H1 (cell line): ENCODE measurements at regions not wholly inside any gene's neighbourhood (a gene's known extent, or its start where the extent isn't known, plus 50 kb on each side); places are given as distances from the start of the nearest gene placed in this dataset.

Source experiments
- CTCF ChIA-PET: fragments of 300-600 bp; sonication (Branson Sonifier 250); formaldehyde crosslinking; loops from one replicate; lab custom pipeline; 2021; ENCODE audit not compliant: partially characterized antibody; lab: Charles Lee
- POLR2A ChIA-PET: fragments of 300-600 bp; sonication (Branson Sonifier 250); formaldehyde crosslinking; loops from one replicate; lab custom pipeline; 2021; ENCODE audit warnings: inconsistent platforms; ENCODE audit not compliant: partially characterized antibody; lab: Charles Lee
- DNase-seq, 2 experiments: peaks; one replicate each; pipeline versions ENCODE4 v3.0.0 to v3.0.0-alpha.2; 2010 to 2022; ENCODE audit warnings: low spot score in 2 of 2, low read depth in 1 of 2, mixed read lengths in 1 of 2
- FAIRE-seq: peaks from 2 replicates; lab custom pipeline; 2011; peaks lifted over from hg19 to GRCh38; lab: Jason Lieb, UNC
- H2AFZ ChIP-seq: 2 replicates; pipeline ENCODE4 v1.8.1; 2012; ENCODE audit warnings: low read length, inconsistent platforms
- H2AK5ac ChIP-seq: 2 replicates; pipeline ENCODE4 v1.6.1; 2013; ENCODE audit warnings: low read depth, low read length
- H2BK120ac ChIP-seq: replicated peaks from 2 replicates; pipeline ENCODE3; 2013; ENCODE audit warnings: low read depth, low read length, inconsistent platforms
- H2BK12ac ChIP-seq: 2 replicates; pipeline ENCODE4 v1.6.1; 2013; ENCODE audit warnings: low read depth, low read length
- H2BK15ac ChIP-seq: 2 replicates; pipeline ENCODE4 v1.6.1; 2013; ENCODE audit warnings: low read length
- H2BK20ac ChIP-seq: 2 replicates; pipeline ENCODE4 v1.6.1; 2013; ENCODE audit warnings: low read length
- H2BK5ac ChIP-seq: 2 replicates; pipeline ENCODE4 v1.6.1; 2013; ENCODE audit warnings: low read depth, low read length
- H3K14ac ChIP-seq: 2 replicates; pipeline ENCODE4 v1.6.1; 2013; ENCODE audit warnings: inconsistent platforms; ENCODE audit not compliant: insufficient read length
- H3K18ac ChIP-seq: 2 replicates; pipeline ENCODE4 v1.6.1; 2013; ENCODE audit warnings: low read length; ENCODE audit errors: extremely low read depth
- H3K23ac ChIP-seq: 2 replicates; pipeline ENCODE4 v1.6.1; 2013; ENCODE audit warnings: inconsistent platforms; ENCODE audit not compliant: insufficient read length
- H3K23me2 ChIP-seq: 2 replicates; pipeline ENCODE4 v1.6.1; 2013; ENCODE audit warnings: low read depth, low read length
- H3K27ac ChIP-seq: 2 replicates; pipeline ENCODE4 v1.6.1; 2011; ENCODE audit warnings: low read depth, low read length, inconsistent platforms
- H3K27me3 ChIP-seq, 4 experiments: replicated peaks in 1 of 4; 1 replicate in 1 of 4; 2 replicates in 3 of 4; pipeline versions ENCODE4 v1.6.1 to v1.8.1; 2011 to 2013; ENCODE audit warnings: low read length in 3 of 4, mild to moderate bottlenecking in 3 of 4, inconsistent platforms in 2 of 4, mixed read lengths in 2 of 4, moderate library complexity in 1 of 4; ENCODE audit not compliant: control insufficient read depth in 3 of 4, insufficient read depth in 3 of 4; ENCODE audit errors: extremely low read depth in 1 of 4
- H3K36me3 ChIP-seq, 4 experiments: 2 replicates each; pipeline versions ENCODE4 v1.6.1 to v1.8.1; 2011 to 2013; ENCODE audit warnings: mild to moderate bottlenecking in 4 of 4, low read length in 3 of 4, moderate library complexity in 2 of 4, control low read depth in 1 of 4, inconsistent platforms in 1 of 4; ENCODE audit not compliant: insufficient read depth in 4 of 4, control insufficient read depth in 2 of 4
- H3K4ac ChIP-seq: replicated peaks from 2 replicates; pipeline ENCODE3; 2013; ENCODE audit warnings: low read length, low read depth, mixed read lengths, inconsistent platforms; ENCODE audit not compliant: insufficient read length
- H3K4me1 ChIP-seq, 4 experiments: replicated peaks in 1 of 4; 1 replicate in 1 of 4; 2 replicates in 3 of 4; pipeline versions ENCODE4 v1.6.1 to v1.8.1; 2011 to 2013; ENCODE audit warnings: low read length in 3 of 4, inconsistent platforms in 2 of 4, mixed read lengths in 1 of 4; ENCODE audit not compliant: insufficient read depth in 4 of 4, control insufficient read depth in 3 of 4
- H3K4me2 ChIP-seq, 2 experiments: 2 replicates each; pipeline versions ENCODE4 v1.6.1 to v1.8.1; 2011 to 2013; ENCODE audit warnings: low read depth in 2 of 2, low read length in 2 of 2, control low read depth in 1 of 2, inconsistent platforms in 1 of 2, mild to moderate bottlenecking in 1 of 2; ENCODE audit not compliant: insufficient read depth in 1 of 2
- H3K4me3 ChIP-seq, 4 experiments: fragments of 200-600, 300-600 bp in 1 of 4; sonication (generic), shearing (Covaris generic), sonication (Bioruptor Twin) in 1 of 4; 2 replicates each; pipeline versions ENCODE4 v1.5.1 to v1.8.1; 2011 to 2016; ENCODE audit warnings: low read length in 4 of 4, low read depth in 3 of 4, control low read depth in 2 of 4, inconsistent platforms in 2 of 4, mild to moderate bottlenecking in 2 of 4, mixed read lengths in 1 of 4, moderate library complexity in 1 of 4; ENCODE audit not compliant: insufficient read depth in 2 of 4; ENCODE audit errors: extremely low read depth in 1 of 4
- H3K56ac ChIP-seq: replicated peaks from 2 replicates; pipeline ENCODE3; 2013; ENCODE audit warnings: low read depth, mild to moderate bottlenecking, mixed read lengths, low read length, inconsistent platforms; ENCODE audit not compliant: insufficient read length
- H3K79me1 ChIP-seq: 2 replicates; pipeline ENCODE4 v1.6.1; 2013; ENCODE audit warnings: low read depth, low read length, control low read depth
- H3K79me2 ChIP-seq, 2 experiments: 2 replicates each; pipeline versions ENCODE4 v1.6.1 to v1.8.1; 2012 to 2013; ENCODE audit warnings: low read length in 2 of 2, mild to moderate bottlenecking in 2 of 2, inconsistent platforms in 1 of 2; ENCODE audit not compliant: insufficient read depth in 2 of 2, control insufficient read depth in 1 of 2
- H3K9ac ChIP-seq, 4 experiments: replicated peaks in 1 of 4; 1 replicate in 1 of 4; 2 replicates in 3 of 4; pipeline versions ENCODE4 v1.6.1 to v1.8.1; 2011 to 2013; ENCODE audit warnings: low read depth in 3 of 4, low read length in 3 of 4, control low read depth in 2 of 4, mild to moderate bottlenecking in 2 of 4, moderate library complexity in 2 of 4, inconsistent platforms in 1 of 4; ENCODE audit errors: extremely low read depth in 1 of 4
- H3K9me3 ChIP-seq, 2 experiments: 2 replicates each; pipeline versions ENCODE4 v1.6.1 to v1.8.1; 2012 to 2013; ENCODE audit warnings: mild to moderate bottlenecking in 2 of 2, moderate library complexity in 2 of 2, control low read depth in 1 of 2, inconsistent platforms in 1 of 2, low read depth in 1 of 2, low read length in 1 of 2, mixed read lengths in 1 of 2; ENCODE audit not compliant: insufficient read depth in 2 of 2
- H4K20me1 ChIP-seq, 2 experiments: replicated peaks in 1 of 2; 2 replicates each; pipeline versions ENCODE3 to v1.8.1; 2011 to 2013; ENCODE audit warnings: inconsistent platforms in 2 of 2, low read length in 2 of 2, mild to moderate bottlenecking in 1 of 2; ENCODE audit not compliant: insufficient read depth in 2 of 2, control insufficient read depth in 1 of 2
- H4K5ac ChIP-seq: 2 replicates; pipeline ENCODE4 v1.6.1; 2013; ENCODE audit warnings: low read length, low read depth, mixed read lengths, inconsistent platforms; ENCODE audit not compliant: insufficient read length
- H4K8ac ChIP-seq: 2 replicates; pipeline ENCODE4 v1.8.0; 2013; ENCODE audit warnings: mild to moderate bottlenecking, moderate library complexity, low read length, inconsistent platforms; ENCODE audit not compliant: insufficient read depth; ENCODE audit errors: extremely low read depth
- H4K91ac ChIP-seq: replicated peaks from 2 replicates; pipeline ENCODE3; 2013; ENCODE audit warnings: low read length, mixed read lengths, inconsistent platforms; ENCODE audit not compliant: insufficient read length
- BRCA1 ChIP-seq: IDR thresholded peaks from 2 replicates; pipeline ENCODE4 v1.6.1; 2012; ENCODE audit warnings: low read depth, low read length, improper control_type of control experiment
- POLR2A ChIP-seq, 2 experiments: IDR thresholded peaks; 1 replicate in 1 of 2; 2 replicates in 1 of 2; pipeline ENCODE4 v1.6.1; 2011; ENCODE audit warnings: low read depth in 2 of 2, low read length in 2 of 2, mild to moderate bottlenecking in 2 of 2; ENCODE audit errors: control extremely low read depth in 1 of 2
- TAF7 ChIP-seq: optimal IDR thresholded peaks from 2 replicates; pipeline ENCODE3; 2011; ENCODE audit warnings: low read depth, mild to moderate bottlenecking, inconsistent platforms, low read length, moderate library complexity, borderline replicate concordance

DNA sequence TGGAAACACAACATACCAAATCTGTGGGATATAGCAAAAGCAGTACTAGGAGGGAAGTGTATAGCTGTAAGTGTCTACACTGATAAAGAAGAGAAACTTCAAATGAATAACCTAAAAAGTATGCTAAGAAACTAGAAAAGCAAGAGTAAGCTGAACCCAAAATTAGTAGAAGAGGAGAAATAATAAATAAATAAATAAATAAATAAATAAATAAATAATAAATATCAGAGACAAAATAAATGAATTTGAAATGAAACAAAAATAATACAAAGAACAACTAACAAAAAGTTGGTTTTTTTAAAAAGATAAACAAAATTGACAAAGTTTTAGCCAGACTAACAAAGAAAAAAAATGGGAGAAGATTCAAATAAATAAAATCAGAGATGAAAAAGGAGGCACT lies 72.7 kb upstream of the TSPAN8 start:
- CTCF ChIA-PET: interaction anchor here (0.8 kb wide), 1 partner anchor 60 kb away, joined by 3 read pairs; no protein-coding TSS in a partner anchor
- no peaks in the 10 kb centered on the region for H3K23me2 ChIP-seq
- no peak overlapping the region for H2AFZ ChIP-seq
- H3K27me3 ChIP-seq: no peaks in the 10 kb centered on the region
- H2BK5ac ChIP-seq: no peak overlapping the region
- no peak overlapping the region for H3K56ac ChIP-seq
- POLR2A ChIA-PET: no interaction called here
- H3K4me2 ChIP-seq: no peak overlapping the region
- no peak for TF ChIP-seq POLR2A (IDR thresholded peaks at IDR 0.05; ENCODE audit: control extremely low read depth in 1 of 2, low read depth in 2 of 2, low read length in 2 of 2)
- no peak for TF ChIP-seq BRCA1
- TF ChIP-seq TAF7: no peak
- H3K9ac ChIP-seq: no peak overlapping the region
- no peak for FAIRE-seq
- H3K79me1 ChIP-seq: no peaks in the 10 kb centered on the region
- H3K23ac ChIP-seq: no peak overlapping the region
- no peak overlapping the region for H2BK15ac ChIP-seq
- no peak overlapping the region for H3K27ac ChIP-seq
- no peak overlapping the region for H2BK20ac ChIP-seq
- no peaks in the 10 kb centered on the region for H3K79me2 ChIP-seq
- no peaks in the 10 kb centered on the region for H3K9me3 ChIP-seq
- no peak overlapping the region for H3K18ac ChIP-seq
- H3K36me3 ChIP-seq: no peaks in the 10 kb centered on the region
- no peak overlapping the region for H4K5ac ChIP-seq
- H2BK120ac ChIP-seq: no peak overlapping the region
- no peaks in the 10 kb centered on the region for H3K4me1 ChIP-seq
- no peaks in the 10 kb centered on the region for H4K20me1 ChIP-seq
- no peak overlapping the region for H3K14ac ChIP-seq
- H4K91ac ChIP-seq: no peak overlapping the region
- no peak overlapping the region for H2AK5ac ChIP-seq
- DNase-seq: no peak
- H4K8ac ChIP-seq: no peak overlapping the region
- H3K4ac ChIP-seq: no peak overlapping the region
- H2BK12ac ChIP-seq: no peak overlapping the region
- no peak overlapping the region for H3K4me3 ChIP-seq
